ENCODE measurements at regions not wholly inside any gene's neighbourhood (a gene's known extent, or its start where the extent isn't known, plus 50 kb on each side); places are given as distances from the start of the nearest gene placed in this dataset.

DNA sequence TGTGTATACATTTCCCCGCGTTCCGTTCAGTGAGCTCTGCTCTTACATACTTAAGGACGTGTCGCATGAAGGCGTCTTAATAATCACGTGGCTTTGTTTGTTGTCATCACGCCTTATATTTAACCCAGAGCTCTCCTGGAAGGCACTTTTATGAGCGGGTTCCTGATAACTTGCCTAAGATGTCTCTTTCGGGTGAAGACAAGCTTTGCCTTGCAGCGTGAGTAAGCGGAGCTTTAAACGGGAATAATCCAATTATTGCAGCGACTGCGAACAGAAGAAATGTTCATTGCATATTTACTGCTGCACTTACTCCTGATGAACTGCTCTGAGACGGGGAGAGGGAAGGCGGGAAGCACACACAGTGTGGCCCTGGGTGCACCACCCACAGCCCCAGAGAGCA, 1128.2 kb downstream of the BRD1 start:
- Histone ChIP-seq H3K9me3 (ENCODE audit: control insufficient read depth, insufficient read depth, low read depth, low read length) (no peaks in the 10 kb centered on the region), H3K4me3 (ENCODE audit: low read depth, low read length) (no peak overlapping the region), H3K36me3 (ENCODE audit: control insufficient read depth in 2 of 2, insufficient read depth in 1 of 2, low read length in 2 of 2) (no peaks in the 10 kb centered on the region), H3K4me1 (ENCODE audit: control insufficient read depth, insufficient read depth, low read length) (no peaks in the 10 kb centered on the region), H3K27ac (ENCODE audit: extremely low read depth, low read depth, low read length) (no peak overlapping the region)
- ChIA-PET CTCF (no interaction called here), POLR2A (no interaction called here)
- no peak for TF ChIP-seq ZNF174 (tag by site-specific recombination; IDR thresholded peaks at IDR 0.05)
- no peak for TF ChIP-seq ZNF2 (tag by site-specific recombination; IDR thresholded peaks at IDR 0.05)
- TF ChIP-seq MEIS1 (CRISPR knock-in tag; IDR thresholded peaks at IDR 0.05; ENCODE audit: borderline replicate concordance), result no peak
- TF ChIP-seq ZNF394 (tag by site-specific recombination; IDR thresholded peaks at IDR 0.05; ENCODE audit: borderline replicate concordance), result no peak
- no peak for TF ChIP-seq ZNF510 (tag by site-specific recombination; IDR thresholded peaks at IDR 0.05; ENCODE audit: insufficient replicate concordance)
- TF ChIP-seq, protein P1, sequence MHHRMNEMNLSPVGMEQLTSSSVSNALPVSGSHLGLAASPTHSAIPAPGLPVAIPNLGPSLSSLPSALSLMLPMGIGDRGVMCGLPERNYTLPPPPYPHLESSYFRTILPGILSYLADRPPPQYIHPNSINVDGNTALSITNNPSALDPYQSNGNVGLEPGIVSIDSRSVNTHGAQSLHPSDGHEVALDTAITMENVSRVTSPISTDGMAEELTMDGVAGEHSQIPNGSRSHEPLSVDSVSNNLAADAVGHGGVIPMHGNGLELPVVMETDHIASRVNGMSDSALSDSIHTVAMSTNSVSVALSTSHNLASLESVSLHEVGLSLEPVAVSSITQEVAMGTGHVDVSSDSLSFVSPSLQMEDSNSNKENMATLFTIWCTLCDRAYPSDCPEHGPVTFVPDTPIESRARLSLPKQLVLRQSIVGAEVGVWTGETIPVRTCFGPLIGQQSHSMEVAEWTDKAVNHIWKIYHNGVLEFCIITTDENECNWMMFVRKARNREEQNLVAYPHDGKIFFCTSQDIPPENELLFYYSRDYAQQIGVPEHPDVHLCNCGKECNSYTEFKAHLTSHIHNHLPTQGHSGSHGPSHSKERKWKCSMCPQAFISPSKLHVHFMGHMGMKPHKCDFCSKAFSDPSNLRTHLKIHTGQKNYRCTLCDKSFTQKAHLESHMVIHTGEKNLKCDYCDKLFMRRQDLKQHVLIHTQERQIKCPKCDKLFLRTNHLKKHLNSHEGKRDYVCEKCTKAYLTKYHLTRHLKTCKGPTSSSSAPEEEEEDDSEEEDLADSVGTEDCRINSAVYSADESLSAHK (tag by site-specific recombination; IDR thresholded peaks at IDR 0.05), result no peak
- TF ChIP-seq ZNF433 (tag by site-specific recombination; IDR thresholded peaks at IDR 0.05; ENCODE audit: low read depth), result no peak
- no peak for TF ChIP-seq KLF9 (tag by site-specific recombination; IDR thresholded peaks at IDR 0.05; ENCODE audit: low read depth)
- TF ChIP-seq, protein P2, sequence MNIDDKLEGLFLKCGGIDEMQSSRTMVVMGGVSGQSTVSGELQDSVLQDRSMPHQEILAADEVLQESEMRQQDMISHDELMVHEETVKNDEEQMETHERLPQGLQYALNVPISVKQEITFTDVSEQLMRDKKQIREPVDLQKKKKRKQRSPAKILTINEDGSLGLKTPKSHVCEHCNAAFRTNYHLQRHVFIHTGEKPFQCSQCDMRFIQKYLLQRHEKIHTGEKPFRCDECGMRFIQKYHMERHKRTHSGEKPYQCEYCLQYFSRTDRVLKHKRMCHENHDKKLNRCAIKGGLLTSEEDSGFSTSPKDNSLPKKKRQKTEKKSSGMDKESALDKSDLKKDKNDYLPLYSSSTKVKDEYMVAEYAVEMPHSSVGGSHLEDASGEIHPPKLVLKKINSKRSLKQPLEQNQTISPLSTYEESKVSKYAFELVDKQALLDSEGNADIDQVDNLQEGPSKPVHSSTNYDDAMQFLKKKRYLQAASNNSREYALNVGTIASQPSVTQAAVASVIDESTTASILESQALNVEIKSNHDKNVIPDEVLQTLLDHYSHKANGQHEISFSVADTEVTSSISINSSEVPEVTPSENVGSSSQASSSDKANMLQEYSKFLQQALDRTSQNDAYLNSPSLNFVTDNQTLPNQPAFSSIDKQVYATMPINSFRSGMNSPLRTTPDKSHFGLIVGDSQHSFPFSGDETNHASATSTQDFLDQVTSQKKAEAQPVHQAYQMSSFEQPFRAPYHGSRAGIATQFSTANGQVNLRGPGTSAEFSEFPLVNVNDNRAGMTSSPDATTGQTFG (tag by site-specific recombination; IDR thresholded peaks at IDR 0.05; ENCODE audit: borderline replicate concordance), result no peak
- TF ChIP-seq, protein P3, sequence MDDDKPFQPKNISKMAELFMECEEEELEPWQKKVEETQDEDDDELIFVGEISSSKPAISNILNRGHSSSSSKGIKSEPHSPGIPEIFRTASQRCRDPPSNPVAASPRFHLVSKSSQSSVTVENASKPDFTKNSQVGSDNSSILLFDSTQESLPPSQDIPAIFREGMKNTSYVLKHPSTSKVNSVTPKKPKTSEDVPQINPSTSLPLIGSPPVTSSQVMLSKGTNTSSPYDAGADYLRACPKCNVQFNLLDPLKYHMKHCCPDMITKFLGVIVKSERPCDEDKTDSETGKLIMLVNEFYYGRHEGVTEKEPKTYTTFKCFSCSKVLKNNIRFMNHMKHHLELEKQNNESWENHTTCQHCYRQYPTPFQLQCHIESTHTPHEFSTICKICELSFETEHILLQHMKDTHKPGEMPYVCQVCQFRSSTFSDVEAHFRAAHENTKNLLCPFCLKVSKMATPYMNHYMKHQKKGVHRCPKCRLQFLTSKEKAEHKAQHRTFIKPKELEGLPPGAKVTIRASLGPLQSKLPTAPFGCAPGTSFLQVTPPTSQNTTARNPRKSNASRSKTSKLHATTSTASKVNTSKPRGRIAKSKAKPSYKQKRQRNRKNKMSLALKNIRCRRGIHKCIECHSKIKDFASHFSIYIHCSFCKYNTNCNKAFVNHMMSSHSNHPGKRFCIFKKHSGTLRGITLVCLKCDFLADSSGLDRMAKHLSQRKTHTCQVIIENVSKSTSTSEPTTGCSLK (tag by site-specific recombination; IDR thresholded peaks at IDR 0.05), result no peak
- no peak for TF ChIP-seq ZNF48 (tag by site-specific recombination; IDR thresholded peaks at IDR 0.05)
- no peak for TF ChIP-seq ZNF843 (tag by site-specific recombination; IDR thresholded peaks at IDR 0.05)
- TF ChIP-seq TCF7L2 (IDR thresholded peaks at IDR 0.05; ENCODE audit: borderline replicate concordance, low read depth, low read length), result no peak
- TF ChIP-seq ZBTB48 (tag by site-specific recombination; IDR thresholded peaks at IDR 0.05), result no peak
- TF ChIP-seq KLF1 (tag by site-specific recombination; IDR thresholded peaks at IDR 0.05), result no peak
- no peak for TF ChIP-seq BCL11A (tag by site-specific recombination; IDR thresholded peaks at IDR 0.05; ENCODE audit: low read depth)
- TF ChIP-seq WT1 (tag by site-specific recombination; IDR thresholded peaks at IDR 0.05), result no peak
- TF ChIP-seq ZFP3 (tag by site-specific recombination; IDR thresholded peaks at IDR 0.05; ENCODE audit: low read depth), result no peak
- TF ChIP-seq ZNF23 (tag by site-specific recombination; IDR thresholded peaks at IDR 0.05; ENCODE audit: borderline replicate concordance), result no peak
- TF ChIP-seq, protein P4, sequence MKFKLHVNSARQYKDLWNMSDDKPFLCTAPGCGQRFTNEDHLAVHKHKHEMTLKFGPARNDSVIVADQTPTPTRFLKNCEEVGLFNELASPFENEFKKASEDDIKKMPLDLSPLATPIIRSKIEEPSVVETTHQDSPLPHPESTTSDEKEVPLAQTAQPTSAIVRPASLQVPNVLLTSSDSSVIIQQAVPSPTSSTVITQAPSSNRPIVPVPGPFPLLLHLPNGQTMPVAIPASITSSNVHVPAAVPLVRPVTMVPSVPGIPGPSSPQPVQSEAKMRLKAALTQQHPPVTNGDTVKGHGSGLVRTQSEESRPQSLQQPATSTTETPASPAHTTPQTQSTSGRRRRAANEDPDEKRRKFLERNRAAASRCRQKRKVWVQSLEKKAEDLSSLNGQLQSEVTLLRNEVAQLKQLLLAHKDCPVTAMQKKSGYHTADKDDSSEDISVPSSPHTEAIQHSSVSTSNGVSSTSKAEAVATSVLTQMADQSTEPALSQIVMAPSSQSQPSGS (tag by site-specific recombination; IDR thresholded peaks at IDR 0.05; ENCODE audit: low read depth), result no peak
